B cell (primary cell): ENCODE measurements at regions not wholly inside any gene's neighbourhood (a gene's known extent, or its start where the extent isn't known, plus 50 kb on each side); places are given as distances from the start of the nearest gene placed in this dataset.

Experiments used
- ATAC-seq: fragments of 200-7000 bp; cut with Tn5 transposase; one replicate; pipeline ENCODE4 v1.10.0; 2021; ENCODE audit warnings: low read depth, mild to moderate bottlenecking, moderate number of reproducible peaks, moderate library complexity
- CTCF ChIA-PET: fragments of 350-600 bp; sonication (Branson Sonifier 250); formaldehyde crosslinking; loops from one replicate; lab custom pipeline; 2021; ENCODE audit warnings: antibody characterized with exemption, inconsistent platforms; lab: Charles Lee
- POLR2A ChIA-PET: fragments of 350-600 bp; sonication (Branson Sonifier 250); formaldehyde crosslinking; loops from one replicate; lab custom pipeline; 2021; ENCODE audit warnings: antibody characterized with exemption; lab: Charles Lee
- DNase-seq: peaks from one replicate; pipeline ENCODE4 v3.0.0; 2013
- H2AFZ ChIP-seq: 2 replicates; pipeline ENCODE4 v1.6.1; 2012; ENCODE audit warnings: mild to moderate bottlenecking, low read depth, low read length; ENCODE audit not compliant: insufficient read depth, poor library complexity, severe bottlenecking
- H3K27ac ChIP-seq, 2 donors: 1 replicate in 1 of 2; 2 replicates in 1 of 2; pipeline ENCODE4 v1.5.1; 2012 to 2013; ENCODE audit warnings: low read length in 2 of 2, mild to moderate bottlenecking in 2 of 2, moderate library complexity in 1 of 2
- H3K27me3 ChIP-seq, 4 experiments: fragments of 200-600 bp in 1 of 4; sonication (generic) in 1 of 4; replicated peaks in 1 of 4; 1 replicate in 2 of 4; 2 replicates in 2 of 4; pipeline versions ENCODE4 v1.6.1 to v1.7.0; 2013 to 2016; ENCODE audit warnings: low read length in 3 of 4, mild to moderate bottlenecking in 2 of 4, mixed read lengths in 1 of 4, moderate library complexity in 1 of 4; ENCODE audit not compliant: insufficient read depth in 4 of 4, control insufficient read depth in 3 of 4; ENCODE audit errors: control extremely low read depth in 1 of 4
- H3K36me3 ChIP-seq, 2 experiments: replicated peaks in 1 of 2; 1 replicate in 1 of 2; 2 replicates in 1 of 2; pipeline versions ENCODE4 v1.6.1 to v1.7.1; 2013; ENCODE audit warnings: low read length in 1 of 2; ENCODE audit not compliant: insufficient read depth in 2 of 2, control insufficient read depth in 1 of 2; ENCODE audit errors: control extremely low read depth in 1 of 2, extremely low read depth in 1 of 2
- H3K4me1 ChIP-seq, 2 donors: fragments of 200-600 bp in 1 of 2; sonication (generic) in 1 of 2; 1 replicate in 1 of 2; 2 replicates in 1 of 2; pipeline versions ENCODE4 v1.5.1 to v1.6.1; 2013 to 2017; ENCODE audit warnings: low read length in 2 of 2; ENCODE audit not compliant: control insufficient read depth in 2 of 2, insufficient read depth in 2 of 2
- H3K4me2 ChIP-seq: replicated peaks from 2 replicates; pipeline ENCODE3; 2012; ENCODE audit warnings: mild to moderate bottlenecking, low read depth, low read length; ENCODE audit not compliant: poor library complexity, severe bottlenecking
- H3K4me3 ChIP-seq, 5 experiments: fragments of 200-600 bp in 1 of 5; sonication (generic) in 1 of 5; 1 replicate in 3 of 5; 2 replicates in 2 of 5; pipeline versions ENCODE4 v1.5.1 to v1.7.0; 2011 to 2016; ENCODE audit warnings: low read length in 4 of 5, mild to moderate bottlenecking in 4 of 5, low read depth in 2 of 5, control low read depth in 1 of 5, moderate library complexity in 1 of 5; ENCODE audit not compliant: insufficient read depth in 1 of 5; ENCODE audit errors: control extremely low read depth in 1 of 5, extremely low read depth in 1 of 5
- H3K79me2 ChIP-seq: fragments of 200-600 bp; sonication (generic); one replicate; pipeline ENCODE4 v1.6.0; 2016; ENCODE audit warnings: low read length; ENCODE audit not compliant: control insufficient read depth, insufficient read depth
- H3K9ac ChIP-seq: fragments of 200-600 bp; sonication (generic); 2 replicates; pipeline ENCODE4 v1.6.1; 2017; ENCODE audit warnings: mild to moderate bottlenecking, low read length, moderate library complexity
- H3K9me3 ChIP-seq, 3 donors: one replicate each; pipeline versions ENCODE4 v1.6.1 to v1.7.1; 2013; ENCODE audit warnings: low read length in 2 of 3; ENCODE audit not compliant: control insufficient read depth in 2 of 3, insufficient read depth in 1 of 3; ENCODE audit errors: control extremely low read depth in 1 of 3
- H4K20me1 ChIP-seq: 2 replicates; pipeline ENCODE4 v1.6.0; 2012; ENCODE audit warnings: mild to moderate bottlenecking, low read length; ENCODE audit not compliant: insufficient read depth, control insufficient read depth, poor library complexity, severe bottlenecking
- H3K27ac Mint-ChIP-seq: one replicate; pipeline ENCODE4 v1.8.0; 2021; ENCODE audit warnings: mixed read lengths
- H3K27me3 Mint-ChIP-seq: one replicate; pipeline ENCODE4 v1.8.0; 2021; ENCODE audit warnings: mixed read lengths
- H3K4me1 Mint-ChIP-seq: one replicate; pipeline ENCODE4 v1.8.0; 2021; ENCODE audit warnings: mixed read lengths
- H3K4me3 Mint-ChIP-seq: one replicate; pipeline ENCODE4 v1.8.0; 2021; ENCODE audit warnings: mixed read lengths
- H3K9me3 Mint-ChIP-seq: one replicate; pipeline ENCODE4 v1.8.0; 2022; ENCODE audit warnings: mixed read lengths; ENCODE audit not compliant: insufficient read depth
- EZH2 ChIP-seq: IDR thresholded peaks from 2 replicates; pipeline ENCODE4 v1.6.1; 2012; ENCODE audit warnings: borderline replicate concordance, low read depth, mild to moderate bottlenecking, moderate library complexity, low read length; ENCODE audit not compliant: insufficient read depth, poor library complexity, severe bottlenecking
- WGBS: methylation state at CpG from one replicate; pipeline ENCODE4 v1.1.5; 2013; ENCODE audit warnings: missing lambda C conversion rate; ENCODE audit not compliant: insufficient coverage; 5-methylcytosine and 5-hydroxymethylcytosine counted together
- intact Hi-C: fragments of 100-400 bp; cut with micrococcal nuclease; formaldehyde crosslinking; loops from one replicate; pipeline ENCODE4 v1.10.0; 2022
- TF ChIP-seq, protein P1 (sequence below): fragments of 200-600 bp; IDR thresholded peaks from one replicate; pipeline ENCODE4 v1.8.0; 2022; ENCODE audit warnings: antibody characterized with exemption, mild to moderate bottlenecking

DNA sequence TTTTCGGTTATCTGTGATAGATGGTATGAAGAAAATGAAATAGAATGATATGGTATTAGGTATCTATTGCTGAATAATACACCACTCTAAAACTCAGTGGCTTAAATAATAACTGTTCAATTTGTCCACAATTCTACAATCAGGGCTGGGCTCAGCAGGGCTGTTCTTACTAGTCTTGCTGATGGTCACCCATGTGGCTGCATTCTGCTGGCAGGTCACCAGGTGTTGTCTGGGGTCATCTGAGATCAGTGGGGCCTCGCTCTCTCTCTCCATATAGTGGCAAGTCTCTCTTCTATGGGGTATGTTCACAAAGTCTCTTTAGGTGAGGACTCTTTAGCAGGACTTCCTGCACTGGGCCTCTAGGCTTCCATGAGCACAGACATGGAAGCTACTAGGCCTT, 130.4 kb upstream of the SORCS3 start:
- intact Hi-C loops: no loop called here
- H3K4me1 ChIP-seq: no peaks in the 10 kb centered on the region
- no peak overlapping the region for H3K4me3 ChIP-seq
- H3K9ac ChIP-seq: no peak overlapping the region
- no peak for ATAC-seq
- no peak overlapping the region for H2AFZ ChIP-seq
- WGBS: no CpG with 5 or more reads among the region's 2 CpGs
- no peaks in the 10 kb centered on the region for H3K9me3 ChIP-seq
- no peaks in the 10 kb centered on the region for H3K4me1 Mint-ChIP-seq
- peaks cover 31% of the 10 kb centered on the region for H3K27me3 Mint-ChIP-seq
- no peaks in the 10 kb centered on the region for H3K9me3 Mint-ChIP-seq
- no peaks in the 10 kb centered on the region for H4K20me1 ChIP-seq
- no peak for DNase-seq
- no peak overlapping the region for H3K4me2 ChIP-seq
- CTCF ChIA-PET: no interaction called here
- H3K27me3 ChIP-seq: no peaks in the 10 kb centered on the region
- no peaks in the 10 kb centered on the region for H3K79me2 ChIP-seq
- H3K4me3 Mint-ChIP-seq: no peak overlapping the region
- POLR2A ChIA-PET: no interaction called here
- no peak overlapping the region for H3K27ac Mint-ChIP-seq
- H3K36me3 ChIP-seq: no peaks in the 10 kb centered on the region
- no peak overlapping the region for H3K27ac ChIP-seq
- TF ChIP-seq EZH2: no peak
- TF ChIP-seq, protein P1, sequence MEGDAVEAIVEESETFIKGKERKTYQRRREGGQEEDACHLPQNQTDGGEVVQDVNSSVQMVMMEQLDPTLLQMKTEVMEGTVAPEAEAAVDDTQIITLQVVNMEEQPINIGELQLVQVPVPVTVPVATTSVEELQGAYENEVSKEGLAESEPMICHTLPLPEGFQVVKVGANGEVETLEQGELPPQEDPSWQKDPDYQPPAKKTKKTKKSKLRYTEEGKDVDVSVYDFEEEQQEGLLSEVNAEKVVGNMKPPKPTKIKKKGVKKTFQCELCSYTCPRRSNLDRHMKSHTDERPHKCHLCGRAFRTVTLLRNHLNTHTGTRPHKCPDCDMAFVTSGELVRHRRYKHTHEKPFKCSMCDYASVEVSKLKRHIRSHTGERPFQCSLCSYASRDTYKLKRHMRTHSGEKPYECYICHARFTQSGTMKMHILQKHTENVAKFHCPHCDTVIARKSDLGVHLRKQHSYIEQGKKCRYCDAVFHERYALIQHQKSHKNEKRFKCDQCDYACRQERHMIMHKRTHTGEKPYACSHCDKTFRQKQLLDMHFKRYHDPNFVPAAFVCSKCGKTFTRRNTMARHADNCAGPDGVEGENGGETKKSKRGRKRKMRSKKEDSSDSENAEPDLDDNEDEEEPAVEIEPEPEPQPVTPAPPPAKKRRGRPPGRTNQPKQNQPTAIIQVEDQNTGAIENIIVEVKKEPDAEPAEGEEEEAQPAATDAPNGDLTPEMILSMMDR: no peak

DNA sequence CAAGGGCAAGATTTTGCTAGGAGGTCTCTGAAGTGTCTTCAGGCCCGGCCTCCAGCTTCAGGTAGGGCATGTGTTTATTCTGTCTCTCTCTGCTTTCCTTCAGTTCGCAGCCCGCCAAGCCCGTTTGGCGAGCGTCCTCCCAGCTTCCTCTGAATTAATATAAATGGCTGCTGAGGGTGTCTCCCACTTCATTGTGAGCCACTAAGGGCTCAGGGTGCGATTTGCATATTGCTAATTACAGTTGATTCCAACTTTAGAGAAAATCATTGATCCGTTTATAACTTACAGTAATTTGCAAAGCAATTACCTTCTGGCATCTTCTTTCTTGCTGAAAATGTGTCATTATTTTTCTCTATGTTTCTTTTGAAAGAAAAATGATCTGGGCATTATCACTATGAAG, 128.3 kb upstream of the SORCS3 start:
- H3K27me3 Mint-ChIP-seq: peaks cover 26% of the 10 kb centered on the region
- 89% methylated on average over 1 of the region's 8 CpGs for WGBS
- POLR2A ChIA-PET: no interaction called here

More for the DNA sequence above, 128.3 kb upstream of the SORCS3 start:
- DNase-seq: no peak
- H3K27ac ChIP-seq: no peak overlapping the region
- H3K4me1 ChIP-seq: no peaks in the 10 kb centered on the region
- no peaks in the 10 kb centered on the region for H4K20me1 ChIP-seq
- no peaks in the 10 kb centered on the region for H3K4me1 Mint-ChIP-seq
- H3K9ac ChIP-seq: no peak overlapping the region
- H3K4me3 ChIP-seq: no peak overlapping the region
- no peaks in the 10 kb centered on the region for H3K9me3 Mint-ChIP-seq
- H2AFZ ChIP-seq: no peak overlapping the region
- CTCF ChIA-PET: no interaction called here
- no peaks in the 10 kb centered on the region for H3K36me3 ChIP-seq
- no peaks in the 10 kb centered on the region for H3K9me3 ChIP-seq
- no peaks in the 10 kb centered on the region for H3K79me2 ChIP-seq
- H3K27ac Mint-ChIP-seq: no peak overlapping the region
- intact Hi-C loops: no loop called here
- TF ChIP-seq, protein P1: no peak
- TF ChIP-seq EZH2: no peak
- H3K27me3 ChIP-seq: no peaks in the 10 kb centered on the region
- no peak overlapping the region for H3K4me3 Mint-ChIP-seq
- H3K4me2 ChIP-seq: no peak overlapping the region
- ATAC-seq: no peak
